ENCODE measurements at regions not wholly inside any gene's neighbourhood (a gene's known extent, or its start where the extent isn't known, plus 50 kb on each side); places are given as distances from the start of the nearest gene placed in this dataset.

DNA sequence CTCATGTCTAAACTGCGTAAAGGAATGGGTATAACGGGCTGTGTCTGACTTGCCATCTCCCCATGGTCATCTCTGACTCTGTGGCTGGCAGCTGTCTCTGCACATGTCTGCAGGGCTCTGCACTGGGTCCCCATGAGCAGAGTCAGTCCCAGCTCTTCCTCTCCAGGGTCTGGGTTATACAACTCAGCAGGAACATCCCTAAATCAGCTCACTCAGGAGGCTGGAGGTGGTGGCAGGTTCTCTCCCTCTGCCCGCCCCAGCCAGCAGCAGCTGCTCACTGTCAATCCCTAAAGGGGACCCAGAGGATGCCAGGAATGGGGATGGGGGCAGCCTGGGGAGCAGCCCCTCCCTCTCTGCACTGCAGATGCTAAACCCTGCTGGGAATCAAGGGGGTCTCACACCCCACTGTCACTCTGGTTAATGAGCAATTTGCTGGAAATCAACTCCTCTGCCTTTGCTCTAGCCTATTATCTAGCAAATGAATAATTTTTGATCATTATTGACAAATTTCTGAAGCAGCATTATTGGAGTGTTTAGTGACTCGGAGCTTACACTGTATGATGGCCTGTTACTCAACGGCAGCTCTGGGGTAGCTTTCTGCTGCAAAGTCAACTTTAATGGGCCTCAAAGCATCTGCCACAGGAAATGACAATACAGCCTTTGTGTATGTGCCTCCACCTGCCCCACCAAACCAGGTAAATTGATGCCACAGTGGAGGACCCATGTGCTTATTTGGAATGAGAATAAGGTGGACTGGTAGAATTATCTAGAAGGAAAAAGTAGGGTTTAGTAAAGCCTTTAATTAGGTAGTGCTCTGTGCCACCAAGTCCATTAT lies 55.7 kb upstream of the SHANK2 start:
- H2AFZ ChIP-seq (ENCODE audit: low read depth, low read length), result no peak overlapping the region
- TF ChIP-seq, protein P1, sequence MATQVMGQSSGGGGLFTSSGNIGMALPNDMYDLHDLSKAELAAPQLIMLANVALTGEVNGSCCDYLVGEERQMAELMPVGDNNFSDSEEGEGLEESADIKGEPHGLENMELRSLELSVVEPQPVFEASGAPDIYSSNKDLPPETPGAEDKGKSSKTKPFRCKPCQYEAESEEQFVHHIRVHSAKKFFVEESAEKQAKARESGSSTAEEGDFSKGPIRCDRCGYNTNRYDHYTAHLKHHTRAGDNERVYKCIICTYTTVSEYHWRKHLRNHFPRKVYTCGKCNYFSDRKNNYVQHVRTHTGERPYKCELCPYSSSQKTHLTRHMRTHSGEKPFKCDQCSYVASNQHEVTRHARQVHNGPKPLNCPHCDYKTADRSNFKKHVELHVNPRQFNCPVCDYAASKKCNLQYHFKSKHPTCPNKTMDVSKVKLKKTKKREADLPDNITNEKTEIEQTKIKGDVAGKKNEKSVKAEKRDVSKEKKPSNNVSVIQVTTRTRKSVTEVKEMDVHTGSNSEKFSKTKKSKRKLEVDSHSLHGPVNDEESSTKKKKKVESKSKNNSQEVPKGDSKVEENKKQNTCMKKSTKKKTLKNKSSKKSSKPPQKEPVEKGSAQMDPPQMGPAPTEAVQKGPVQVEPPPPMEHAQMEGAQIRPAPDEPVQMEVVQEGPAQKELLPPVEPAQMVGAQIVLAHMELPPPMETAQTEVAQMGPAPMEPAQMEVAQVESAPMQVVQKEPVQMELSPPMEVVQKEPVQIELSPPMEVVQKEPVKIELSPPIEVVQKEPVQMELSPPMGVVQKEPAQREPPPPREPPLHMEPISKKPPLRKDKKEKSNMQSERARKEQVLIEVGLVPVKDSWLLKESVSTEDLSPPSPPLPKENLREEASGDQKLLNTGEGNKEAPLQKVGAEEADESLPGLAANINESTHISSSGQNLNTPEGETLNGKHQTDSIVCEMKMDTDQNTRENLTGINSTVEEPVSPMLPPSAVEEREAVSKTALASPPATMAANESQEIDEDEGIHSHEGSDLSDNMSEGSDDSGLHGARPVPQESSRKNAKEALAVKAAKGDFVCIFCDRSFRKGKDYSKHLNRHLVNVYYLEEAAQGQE (IDR thresholded peaks at IDR 0.05; ENCODE audit: borderline replicate concordance), result no peak
- TF ChIP-seq RAD21 (conservative IDR thresholded peaks at IDR 0.05) (no peak), EP300 (conservative IDR thresholded peaks at IDR 0.05; ENCODE audit: poor library complexity, severe bottlenecking) (no peak), POLR2AphosphoS5 (IDR thresholded peaks at IDR 0.05) (no peak), MXI1 (conservative IDR thresholded peaks at IDR 0.05; ENCODE audit: poor library complexity, severe bottlenecking) (no peak), EZH2 (IDR thresholded peaks at IDR 0.05; ENCODE audit: borderline replicate concordance, insufficient read depth, low read length, poor library complexity, severe bottlenecking) (no peak), TAF1 (IDR thresholded peaks at IDR 0.05; ENCODE audit: low read depth) (no peak), SMC3 (conservative IDR thresholded peaks at IDR 0.05; ENCODE audit: poor library complexity) (no peak)
- TF ChIP-seq, protein P2, sequence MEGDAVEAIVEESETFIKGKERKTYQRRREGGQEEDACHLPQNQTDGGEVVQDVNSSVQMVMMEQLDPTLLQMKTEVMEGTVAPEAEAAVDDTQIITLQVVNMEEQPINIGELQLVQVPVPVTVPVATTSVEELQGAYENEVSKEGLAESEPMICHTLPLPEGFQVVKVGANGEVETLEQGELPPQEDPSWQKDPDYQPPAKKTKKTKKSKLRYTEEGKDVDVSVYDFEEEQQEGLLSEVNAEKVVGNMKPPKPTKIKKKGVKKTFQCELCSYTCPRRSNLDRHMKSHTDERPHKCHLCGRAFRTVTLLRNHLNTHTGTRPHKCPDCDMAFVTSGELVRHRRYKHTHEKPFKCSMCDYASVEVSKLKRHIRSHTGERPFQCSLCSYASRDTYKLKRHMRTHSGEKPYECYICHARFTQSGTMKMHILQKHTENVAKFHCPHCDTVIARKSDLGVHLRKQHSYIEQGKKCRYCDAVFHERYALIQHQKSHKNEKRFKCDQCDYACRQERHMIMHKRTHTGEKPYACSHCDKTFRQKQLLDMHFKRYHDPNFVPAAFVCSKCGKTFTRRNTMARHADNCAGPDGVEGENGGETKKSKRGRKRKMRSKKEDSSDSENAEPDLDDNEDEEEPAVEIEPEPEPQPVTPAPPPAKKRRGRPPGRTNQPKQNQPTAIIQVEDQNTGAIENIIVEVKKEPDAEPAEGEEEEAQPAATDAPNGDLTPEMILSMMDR (IDR thresholded peaks at IDR 0.05; ENCODE audit: poor library complexity, severe bottlenecking), result no peak
- H3K9me2 ChIP-seq (ENCODE audit: insufficient read depth, low read length), result no peaks in the 10 kb centered on the region
- no peak overlapping the region for H3K4me2 ChIP-seq (ENCODE audit: low read length)
- no peaks in the 10 kb centered on the region for H3K27me3 ChIP-seq (ENCODE audit: insufficient read depth, low read depth, low read length)
- H3K27ac ChIP-seq (ENCODE audit: low read length), result no peak overlapping the region
- no peaks in the 10 kb centered on the region for H3F3A ChIP-seq (ENCODE audit: insufficient read depth, low read length, poor library complexity, severe bottlenecking)
- H3K4me3 ChIP-seq (ENCODE audit: low read length), result no peak overlapping the region
- no peaks in the 10 kb centered on the region for H3K36me3 ChIP-seq (ENCODE audit: insufficient read depth, low read length)
- no peaks in the 10 kb centered on the region for H3K79me2 ChIP-seq (replicated peaks; ENCODE audit: insufficient read depth, low read length)
- no peaks in the 10 kb centered on the region for H3K9me3 ChIP-seq (ENCODE audit: low read length)
- H4K20me1 ChIP-seq (ENCODE audit: insufficient read depth), result no peaks in the 10 kb centered on the region
- no peak overlapping the region for H3K9ac ChIP-seq (ENCODE audit: low read length)

DNA sequence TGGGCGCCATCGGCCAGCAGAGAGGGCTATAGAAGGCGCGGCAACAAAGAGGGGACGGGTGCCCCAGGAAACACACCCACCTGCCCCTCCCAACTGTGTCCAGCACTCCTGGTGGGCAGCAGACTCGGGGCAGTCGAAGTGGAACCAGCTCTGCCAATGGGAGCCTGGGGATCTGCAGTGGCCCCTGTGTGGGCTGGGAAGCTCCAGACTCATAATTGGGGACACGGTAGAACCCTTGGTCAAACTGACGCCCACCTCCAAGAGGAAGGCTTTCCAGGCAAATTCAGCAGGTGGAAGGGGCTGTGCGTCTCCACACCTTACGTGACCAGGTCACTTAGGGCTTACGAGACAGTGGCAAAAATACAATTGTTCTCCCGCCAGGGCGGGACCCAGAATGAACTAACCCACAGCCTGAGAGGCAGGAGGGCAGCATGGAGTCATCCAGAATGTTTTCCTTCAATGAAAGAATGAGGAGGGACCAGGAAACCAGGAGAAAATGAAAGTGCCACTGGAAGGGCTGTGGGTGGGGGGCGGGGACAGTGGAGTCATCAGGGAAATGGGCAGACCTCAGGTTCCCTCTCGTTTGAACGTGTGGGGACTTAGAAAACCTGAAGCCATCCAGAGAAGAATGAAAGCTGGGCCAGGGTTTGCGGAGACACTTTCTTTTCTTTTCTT lies 53.2 kb upstream of the SHANK2 start:
- no peaks in the 10 kb centered on the region for H3F3A ChIP-seq (ENCODE audit: insufficient read depth, low read length, poor library complexity, severe bottlenecking)
- no peaks in the 10 kb centered on the region for H3K36me3 ChIP-seq (ENCODE audit: insufficient read depth, low read length)
- H3K4me2 ChIP-seq (ENCODE audit: low read length), result no peak overlapping the region
- H3K9me2 ChIP-seq (ENCODE audit: insufficient read depth, low read length), result no peaks in the 10 kb centered on the region
- no peaks in the 10 kb centered on the region for H3K79me2 ChIP-seq (replicated peaks; ENCODE audit: insufficient read depth, low read length)
- no peak for TF ChIP-seq EP300 (conservative IDR thresholded peaks at IDR 0.05; ENCODE audit: poor library complexity, severe bottlenecking)
- TF ChIP-seq, protein P1 (IDR thresholded peaks at IDR 0.05; ENCODE audit: borderline replicate concordance), result no peak
- H3K4me3 ChIP-seq (ENCODE audit: low read length), result no peak overlapping the region
- no peak overlapping the region for H3K9ac ChIP-seq (ENCODE audit: low read length)
- no peaks in the 10 kb centered on the region for H3K9me3 ChIP-seq (ENCODE audit: low read length)
- H2AFZ ChIP-seq (ENCODE audit: low read depth, low read length), result no peak overlapping the region
- no peaks in the 10 kb centered on the region for H4K20me1 ChIP-seq (ENCODE audit: insufficient read depth)
- no peak overlapping the region for H3K27ac ChIP-seq (ENCODE audit: low read length)
- H3K27me3 ChIP-seq (ENCODE audit: insufficient read depth, low read depth, low read length), result no peaks in the 10 kb centered on the region
